Keratinocyte (primary cell): ENCODE measurements at regions not wholly inside any gene's neighbourhood (a gene's known extent, or its start where the extent isn't known, plus 50 kb on each side); places are given as distances from the start of the nearest gene placed in this dataset.

Experiments used
- DNase-seq: peaks from one replicate; pipeline ENCODE4 v3.0.0-alpha.2; 2011; ENCODE audit warnings: low read depth, missing footprints, low spot score
- FAIRE-seq: peaks from 2 replicates; lab custom pipeline; 2011; peaks lifted over from hg19 to GRCh38; lab: Jason Lieb, UNC
- H2AFZ ChIP-seq: 2 replicates; pipeline ENCODE4 v1.6.0; 2012; ENCODE audit warnings: low read length, control low read depth, inconsistent platforms; ENCODE audit not compliant: control insufficient read depth
- H3K27ac ChIP-seq: 2 replicates; pipeline ENCODE4 v1.5.1; 2011; ENCODE audit warnings: low read length; ENCODE audit not compliant: control insufficient read depth, insufficient read depth
- H3K27me3 ChIP-seq: 3 replicates; pipeline ENCODE4 v1.6.0; 2011; ENCODE audit warnings: low read length; ENCODE audit not compliant: control insufficient read depth, insufficient read depth; ENCODE audit errors: extremely low read depth
- H3K36me3 ChIP-seq, 2 experiments: 2 replicates in 1 of 2; 3 replicates in 1 of 2; pipeline ENCODE4 v1.5.1; 2011; ENCODE audit warnings: low read length in 2 of 2, mild to moderate bottlenecking in 1 of 2; ENCODE audit not compliant: control insufficient read depth in 2 of 2, insufficient read depth in 2 of 2; ENCODE audit errors: extremely low read depth in 1 of 2
- H3K4me1 ChIP-seq: 3 replicates; pipeline ENCODE4 v1.5.1; 2011; ENCODE audit warnings: low read length; ENCODE audit not compliant: control insufficient read depth, insufficient read depth; ENCODE audit errors: extremely low read depth
- H3K4me2 ChIP-seq: 3 replicates; pipeline ENCODE4 v1.6.0; 2011; ENCODE audit warnings: low read depth, low read length; ENCODE audit not compliant: control insufficient read depth, insufficient read depth; ENCODE audit errors: extremely low read depth
- H3K4me3 ChIP-seq, 3 experiments: fragments of 200-600 bp in 1 of 3; sonication (generic) in 1 of 3; 2 replicates in 2 of 3; 3 replicates in 1 of 3; pipeline ENCODE4 v1.5.1; 2011 to 2016; ENCODE audit warnings: low read length in 3 of 3, mild to moderate bottlenecking in 3 of 3, control low read depth in 2 of 3, inconsistent platforms in 1 of 3, low read depth in 1 of 3, mixed read lengths in 1 of 3, mixed run types in 1 of 3, moderate library complexity in 1 of 3; ENCODE audit not compliant: control insufficient read depth in 2 of 3, insufficient read depth in 2 of 3; ENCODE audit errors: extremely low read depth in 1 of 3
- H3K79me2 ChIP-seq: 2 replicates; pipeline ENCODE4 v1.6.0; 2012; ENCODE audit warnings: low read length; ENCODE audit not compliant: control insufficient read depth, insufficient read depth
- H3K9ac ChIP-seq: 3 replicates; pipeline ENCODE4 v1.6.0; 2011; ENCODE audit warnings: low read length; ENCODE audit not compliant: control insufficient read depth, insufficient read depth; ENCODE audit errors: extremely low read depth
- H3K9me1 ChIP-seq: 3 replicates; pipeline ENCODE4 v1.6.0; 2011; ENCODE audit warnings: low read length; ENCODE audit not compliant: control insufficient read depth, insufficient read depth; ENCODE audit errors: extremely low read depth
- H3K9me3 ChIP-seq: 2 replicates; pipeline ENCODE4 v1.5.1; 2012; ENCODE audit warnings: low read depth, low read length; ENCODE audit not compliant: control insufficient read depth
- H4K20me1 ChIP-seq: 3 replicates; pipeline ENCODE4 v1.6.0; 2011; ENCODE audit warnings: low read length; ENCODE audit not compliant: control insufficient read depth, insufficient read depth; ENCODE audit errors: extremely low read depth
- CTCF ChIP-seq, 3 experiments: IDR thresholded peaks in 1 of 3; conservative IDR thresholded peaks in 1 of 3; optimal IDR thresholded peaks in 1 of 3; 2 replicates in 2 of 3; 3 replicates in 1 of 3; pipeline versions ENCODE3 to v1.5.1; 2011; ENCODE audit warnings: low read length in 3 of 3, mild to moderate bottlenecking in 3 of 3, moderate library complexity in 2 of 3, control low read depth in 1 of 3, inconsistent platforms in 1 of 3; ENCODE audit not compliant: insufficient read depth in 2 of 3; ENCODE audit errors: extremely low read depth in 1 of 3
- EZH2 ChIP-seq: IDR thresholded peaks from one replicate; pipeline ENCODE4 v1.6.1; 2012; ENCODE audit warnings: inconsistent platforms, mild to moderate bottlenecking, low read length, moderate library complexity
- dilution Hi-C: fragments of 300-500 bp; cut with MboI; formaldehyde crosslinking; loops from one replicate; pipeline ENCODE4 v1.7.0; 2020; ENCODE audit warnings: low sequenced_read_pairs; ENCODE audit not compliant: extremely low pct_ligation_motif_present

- Histone ChIP-seq H3K36me3 (no peaks in the 10 kb centered on the region), H3K27ac (no peak overlapping the region), H3K9ac (no peak overlapping the region), H3K79me2 (no peaks in the 10 kb centered on the region), H2AFZ (no peak overlapping the region), H3K4me3 (no peak overlapping the region), H3K4me1 (peaks cover 14% of the 10 kb centered on the region), H4K20me1 (no peaks in the 10 kb centered on the region), H3K9me3 (no peaks in the 10 kb centered on the region), H3K27me3 (no peaks in the 10 kb centered on the region), H3K4me2 (no peak overlapping the region), H3K9me1 (no peaks in the 10 kb centered on the region)
- DNase-seq (no peak), FAIRE-seq (no peak)
- dilution Hi-C loops: no loop called here
- TF ChIP-seq CTCF (optimal IDR thresholded peaks at IDR 0.05 in 1 of 3, IDR thresholded peaks at IDR 0.05 in 1 of 3, conservative IDR thresholded peaks at IDR 0.05 in 1 of 3; ENCODE audit: extremely low read depth in 1 of 3, insufficient read depth in 2 of 3, low read length in 3 of 3) (no peak), EZH2 (no peak)
Observed at GRCh38 chr6:140576004-140576555, 1201.6 kb upstream of the CITED2 start.

GRCh38 chr6:140572867-140573266, 1198.4 kb upstream of the CITED2 start:
- no peak overlapping the region for H3K9ac ChIP-seq
- no peaks in the 10 kb centered on the region for H4K20me1 ChIP-seq
- no peaks in the 10 kb centered on the region for H3K36me3 ChIP-seq
- H3K79me2 ChIP-seq: no peaks in the 10 kb centered on the region
- no peak for TF ChIP-seq EZH2
- H3K27ac ChIP-seq: peak overlapping the region; percentile 71
- no peaks in the 10 kb centered on the region for H3K27me3 ChIP-seq
- DNase-seq (no peak), FAIRE-seq (no peak)
- no peaks in the 10 kb centered on the region for H3K9me1 ChIP-seq
- dilution Hi-C loops: no loop called here
- peak overlapping the region; percentile 55 for H3K4me2 ChIP-seq
- no peaks in the 10 kb centered on the region for H3K9me3 ChIP-seq
- H3K4me1 ChIP-seq: peaks cover 14% of the 10 kb centered on the region
- H2AFZ ChIP-seq: no peak overlapping the region
- no peak overlapping the region for H3K4me3 ChIP-seq

- H3K27me3 ChIP-seq: no peaks in the 10 kb centered on the region
- no peak overlapping the region for H3K9ac ChIP-seq
- H2AFZ ChIP-seq: peak overlapping the region; percentile 70
- H3K79me2 ChIP-seq: no peaks in the 10 kb centered on the region
- peak overlapping the region; percentile 55 for H3K4me2 ChIP-seq
- H3K4me3 ChIP-seq: no peak overlapping the region
- no peak for TF ChIP-seq EZH2
- TF ChIP-seq CTCF (optimal IDR thresholded peaks at IDR 0.05 in 1 of 3, IDR thresholded peaks at IDR 0.05 in 1 of 3, conservative IDR thresholded peaks at IDR 0.05 in 1 of 3; ENCODE audit: extremely low read depth in 1 of 3, insufficient read depth in 2 of 3, low read length in 3 of 3): no peak
- no peaks in the 10 kb centered on the region for H4K20me1 ChIP-seq
- FAIRE-seq: peak; percentile 84
- dilution Hi-C loops: no loop called here
- peaks cover 14% of the 10 kb centered on the region for H3K4me1 ChIP-seq
- H3K9me1 ChIP-seq: no peaks in the 10 kb centered on the region
- peak overlapping the region; percentile 71 for H3K27ac ChIP-seq
- H3K9me3 ChIP-seq: no peaks in the 10 kb centered on the region
- peak; percentile 13 for DNase-seq
- no peaks in the 10 kb centered on the region for H3K36me3 ChIP-seq
Observed at GRCh38 chr6:140572129-140572528, 1197.7 kb upstream of the CITED2 start.
